WI38 (cell line): ENCODE measurements at regions not wholly inside any gene's neighbourhood (a gene's known extent, or its start where the extent isn't known, plus 50 kb on each side); places are given as distances from the start of the nearest gene placed in this dataset.

Experiments used
- H3K4me3 ChIP-seq: 2 replicates; pipeline ENCODE4 v1.5.1; 2011; ENCODE audit warnings: low read depth, mild to moderate bottlenecking, control low read depth, low read length
- CTCF ChIP-seq: IDR thresholded peaks from 2 replicates; pipeline ENCODE4 v1.5.1; 2012; ENCODE audit warnings: low read depth, mild to moderate bottlenecking, control low read depth, low read length

- TF ChIP-seq CTCF: no peak
- no peak overlapping the region for H3K4me3 ChIP-seq
Observed at GRCh38 chr10:10873289-10873688, 144.4 kb upstream of the CELF2 start.

GRCh38 chr10:10873915-10874314 is 143.8 kb upstream of the CELF2 start:
- no peak for TF ChIP-seq CTCF

GRCh38 chr10:10878963-10879362 is 138.7 kb upstream of the CELF2 start:
- no peak for TF ChIP-seq CTCF
- H3K4me3 ChIP-seq: no peak overlapping the region

More at GRCh38 chr10:10873915-10874314, 143.8 kb upstream of the CELF2 start:
- no peak overlapping the region for H3K4me3 ChIP-seq

GRCh38 chr10:10881117-10881813 is 136.4 kb upstream of the CELF2 start:
- TF ChIP-seq CTCF: no peak
- H3K4me3 ChIP-seq: no peak overlapping the region

- no peak for TF ChIP-seq CTCF
- no peak overlapping the region for H3K4me3 ChIP-seq
Observed at GRCh38 chr10:10883737-10884136, 133.9 kb upstream of the CELF2 start.

- no peak overlapping the region for H3K4me3 ChIP-seq
- no peak for TF ChIP-seq CTCF
Observed at GRCh38 chr10:10886861-10887531, 130.7 kb upstream of the CELF2 start.
